ENCODE measurements at regions not wholly inside any gene's neighbourhood (a gene's known extent, or its start where the extent isn't known, plus 50 kb on each side); places are given as distances from the start of the nearest gene placed in this dataset.

DNA sequence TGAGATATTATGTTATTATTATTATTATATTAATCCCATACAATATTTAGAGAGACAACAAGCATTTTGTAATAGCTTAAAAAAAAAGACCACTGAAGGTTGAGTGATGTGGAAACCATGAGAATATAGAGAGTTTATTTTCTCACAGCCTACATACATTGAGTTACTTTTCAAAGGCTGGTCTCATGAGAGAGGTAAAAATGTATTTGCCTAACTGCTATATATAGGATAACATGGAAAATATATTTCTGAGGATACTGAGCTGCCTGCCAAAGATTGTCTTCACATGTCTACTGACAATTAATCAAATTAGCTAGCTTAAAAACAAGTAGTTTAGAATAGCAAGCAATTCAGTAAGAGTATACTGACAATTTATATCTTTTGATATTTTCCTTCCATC is 192.2 kb upstream of the NRIP1 start:
- TF ChIP-seq, protein P1, sequence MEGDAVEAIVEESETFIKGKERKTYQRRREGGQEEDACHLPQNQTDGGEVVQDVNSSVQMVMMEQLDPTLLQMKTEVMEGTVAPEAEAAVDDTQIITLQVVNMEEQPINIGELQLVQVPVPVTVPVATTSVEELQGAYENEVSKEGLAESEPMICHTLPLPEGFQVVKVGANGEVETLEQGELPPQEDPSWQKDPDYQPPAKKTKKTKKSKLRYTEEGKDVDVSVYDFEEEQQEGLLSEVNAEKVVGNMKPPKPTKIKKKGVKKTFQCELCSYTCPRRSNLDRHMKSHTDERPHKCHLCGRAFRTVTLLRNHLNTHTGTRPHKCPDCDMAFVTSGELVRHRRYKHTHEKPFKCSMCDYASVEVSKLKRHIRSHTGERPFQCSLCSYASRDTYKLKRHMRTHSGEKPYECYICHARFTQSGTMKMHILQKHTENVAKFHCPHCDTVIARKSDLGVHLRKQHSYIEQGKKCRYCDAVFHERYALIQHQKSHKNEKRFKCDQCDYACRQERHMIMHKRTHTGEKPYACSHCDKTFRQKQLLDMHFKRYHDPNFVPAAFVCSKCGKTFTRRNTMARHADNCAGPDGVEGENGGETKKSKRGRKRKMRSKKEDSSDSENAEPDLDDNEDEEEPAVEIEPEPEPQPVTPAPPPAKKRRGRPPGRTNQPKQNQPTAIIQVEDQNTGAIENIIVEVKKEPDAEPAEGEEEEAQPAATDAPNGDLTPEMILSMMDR (IDR thresholded peaks at IDR 0.05): no peak
- TF ChIP-seq POLR2AphosphoS5 (IDR thresholded peaks at IDR 0.05): no peak

All from prostate gland (tissue), 2 donors.